ENCODE measurements at regions not wholly inside any gene's neighbourhood (a gene's known extent, or its start where the extent isn't known, plus 50 kb on each side); places are given as distances from the start of the nearest gene placed in this dataset.

DNA sequence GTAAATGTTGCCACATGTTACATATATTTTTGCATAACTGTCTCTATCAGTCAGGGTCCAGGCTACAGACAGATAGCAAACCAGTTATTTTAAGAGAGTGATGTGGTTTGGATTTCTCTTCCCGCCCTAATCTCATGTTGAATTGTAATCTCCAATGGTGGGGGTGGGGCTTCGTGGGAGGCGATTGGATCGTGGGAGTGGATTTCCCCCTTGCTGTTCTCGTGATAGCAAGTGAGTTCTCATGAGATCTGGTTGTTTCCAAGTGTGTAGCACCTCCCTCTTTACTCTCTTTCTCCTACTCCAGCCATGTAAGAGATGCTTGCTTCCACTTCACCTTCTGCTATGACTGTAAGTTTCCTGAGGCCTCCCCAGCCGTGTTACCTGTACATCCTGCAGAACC lies 704.2 kb upstream of the TBX3 start:
- Histone ChIP-seq H3K9ac (replicated peaks in 1 of 4; ENCODE audit: extremely low read depth in 1 of 4, low read depth in 3 of 4, low read length in 3 of 4) (no peak overlapping the region), H3K4me2 (ENCODE audit: insufficient read depth in 1 of 2, low read depth in 2 of 2, low read length in 2 of 2) (no peak overlapping the region), H3K79me2 (ENCODE audit: control insufficient read depth in 1 of 2, insufficient read depth in 2 of 2, low read length in 2 of 2) (no peaks in the 10 kb centered on the region), H2BK120ac (replicated peaks; ENCODE audit: low read depth, low read length) (no peak overlapping the region), H2BK20ac (ENCODE audit: low read length) (no peak overlapping the region), H3K27ac (ENCODE audit: low read depth, low read length) (no peak overlapping the region), H3K79me1 (ENCODE audit: low read depth, low read length) (no peaks in the 10 kb centered on the region), H3K27me3 (replicated peaks in 1 of 4; ENCODE audit: control insufficient read depth in 3 of 4, extremely low read depth in 1 of 4, insufficient read depth in 3 of 4, low read length in 3 of 4) (no peaks in the 10 kb centered on the region), H3K4me1 (replicated peaks in 1 of 4; ENCODE audit: control insufficient read depth in 3 of 4, insufficient read depth in 4 of 4, low read length in 3 of 4) (no peaks in the 10 kb centered on the region), H2AFZ (ENCODE audit: low read length) (no peak overlapping the region), H3K14ac (ENCODE audit: insufficient read length) (no peak overlapping the region), H2BK15ac (ENCODE audit: low read length) (no peak overlapping the region), H3K9me3 (ENCODE audit: insufficient read depth in 2 of 2, low read depth in 1 of 2, low read length in 1 of 2) (no peaks in the 10 kb centered on the region), H3K4ac (replicated peaks; ENCODE audit: insufficient read length, low read depth, low read length) (no peak overlapping the region), H3K23ac (ENCODE audit: insufficient read length) (no peak overlapping the region), H4K91ac (replicated peaks; ENCODE audit: insufficient read length, low read length) (no peak overlapping the region), H3K18ac (ENCODE audit: extremely low read depth, low read length) (no peak overlapping the region), H3K36me3 (ENCODE audit: control insufficient read depth in 2 of 4, insufficient read depth in 4 of 4, low read length in 3 of 4) (no peaks in the 10 kb centered on the region), H3K56ac (replicated peaks; ENCODE audit: insufficient read length, low read depth, low read length) (no peak overlapping the region), H3K4me3 (ENCODE audit: extremely low read depth in 1 of 4, insufficient read depth in 2 of 4, low read depth in 3 of 4, low read length in 4 of 4) (no peak overlapping the region), H4K20me1 (replicated peaks in 1 of 2; ENCODE audit: control insufficient read depth in 1 of 2, insufficient read depth in 2 of 2, low read length in 2 of 2) (no peaks in the 10 kb centered on the region), H2AK5ac (ENCODE audit: low read depth, low read length) (no peak overlapping the region), H4K8ac (ENCODE audit: extremely low read depth, insufficient read depth, low read length) (no peak overlapping the region), H2BK12ac (ENCODE audit: low read depth, low read length) (no peak overlapping the region), H4K5ac (ENCODE audit: insufficient read length, low read depth, low read length) (no peak overlapping the region), H2BK5ac (ENCODE audit: low read depth, low read length) (no peak overlapping the region), H3K23me2 (ENCODE audit: low read depth, low read length) (no peaks in the 10 kb centered on the region)
- DNase-seq (ENCODE audit: low read depth in 1 of 2, low spot score in 2 of 2) (no peak), FAIRE-seq (no peak)
- 87% methylated on average over 6 of the region's 6 CpGs; no CpG with 5 or more reads in 1 of the 2 experiments for WGBS, 2 experiments (ENCODE audit: extremely low coverage in 1 of 2, insufficient coverage in 1 of 2, insufficient read length in 1 of 2, insufficient replicate concordance in 2 of 2, low coverage in 1 of 2, low lambda C conversion rate in 2 of 2, missing lambda C conversion rate in 1 of 2)
- ChIA-PET CTCF (ENCODE audit: partially characterized antibody) (interaction anchor here (0.6 kb wide), 1 partner anchor 198 kb away, joined by 3 read pairs; no protein-coding TSS in a partner anchor), POLR2A (ENCODE audit: partially characterized antibody) (no interaction called here)
- TF ChIP-seq POLR2AphosphoS5 (IDR thresholded peaks at IDR 0.05; ENCODE audit: low read depth, low read length) (no peak), CHD2 (IDR thresholded peaks at IDR 0.05; ENCODE audit: low read length) (peak; percentile 62; the same call in 1 of the 2 replicates)

Measured in H1 (cell line).